GM12873 (cell line): ENCODE measurements at regions not wholly inside any gene's neighbourhood (a gene's known extent, or its start where the extent isn't known, plus 50 kb on each side); places are given as distances from the start of the nearest gene placed in this dataset.

ENCODE experiments used
- CTCF ChIP-seq: IDR thresholded peaks from 2 replicates; pipeline ENCODE4 v1.5.1; 2012; ENCODE audit warnings: low read depth, mild to moderate bottlenecking, moderate library complexity, low read length, control low read depth; ENCODE audit not compliant: insufficient read depth; ENCODE audit errors: missing control alignments

DNA sequence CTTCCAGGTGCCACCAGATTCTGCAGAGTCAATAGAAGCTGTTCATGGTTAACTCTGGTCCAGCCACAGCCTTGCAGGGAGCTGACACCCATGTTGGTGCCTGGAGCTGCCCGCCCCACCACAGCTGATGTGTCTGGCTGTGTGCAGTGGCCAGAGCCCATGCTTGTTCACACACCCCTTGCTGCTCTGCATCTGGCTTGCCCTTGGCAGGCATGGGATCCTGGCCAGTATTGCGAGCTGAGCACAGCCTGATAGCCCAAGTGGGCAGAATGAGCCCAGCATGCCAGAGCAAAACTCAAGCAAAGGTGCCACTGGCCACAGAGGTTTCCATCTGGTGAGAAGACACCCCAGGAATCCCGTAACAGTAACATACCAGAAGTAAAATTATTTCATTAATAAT is 843.6 kb downstream of the SORCS1 start:
- no peak for TF ChIP-seq CTCF

DNA sequence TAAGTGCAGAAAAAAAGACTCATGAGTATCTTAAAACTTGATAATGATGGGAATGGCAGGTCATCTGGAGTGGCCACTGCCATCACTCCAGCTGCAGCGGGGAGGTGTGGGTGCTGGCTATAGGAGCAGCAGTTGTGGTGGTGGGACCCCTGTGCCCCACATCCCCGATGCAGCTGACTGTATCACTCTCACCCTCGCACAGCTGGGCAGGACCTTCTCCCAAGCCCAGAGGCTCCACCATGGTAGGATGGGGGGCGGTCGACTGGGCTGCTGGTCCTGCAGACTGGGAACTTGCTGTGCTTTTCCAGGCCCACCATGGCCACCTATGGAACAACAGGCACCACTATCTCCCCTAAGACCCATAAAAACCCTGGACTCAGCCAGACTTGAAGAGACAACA is 844.4 kb downstream of the SORCS1 start:
- TF ChIP-seq CTCF, result no peak

- TF ChIP-seq CTCF, result no peak
Measured at GRCh38 chr10:106317554-106317953, 847.0 kb downstream of the SORCS1 start.

GRCh38 chr10:106313041-106313440 is 851.5 kb downstream of the SORCS1 start:
- no peak for TF ChIP-seq CTCF

DNA sequence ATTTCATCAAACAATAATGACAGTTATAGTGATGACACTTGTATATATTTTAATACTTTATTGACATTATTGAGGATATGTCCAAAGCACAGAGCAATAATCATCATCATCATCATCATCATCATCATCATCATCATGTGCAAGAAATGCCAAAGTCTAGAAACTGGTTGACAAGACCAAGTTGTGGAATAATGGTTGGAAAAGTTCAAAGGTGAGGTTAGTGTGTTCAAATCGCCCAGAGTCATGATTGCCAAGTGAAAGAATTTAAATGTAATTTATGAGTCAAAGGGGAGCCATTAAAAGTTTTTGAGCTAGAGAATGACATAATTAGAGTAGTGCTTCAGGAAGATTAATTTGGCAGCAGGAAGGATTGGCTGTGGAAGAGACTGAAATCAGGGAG is 852.4 kb downstream of the SORCS1 start:
- TF ChIP-seq CTCF, result no peak

DNA sequence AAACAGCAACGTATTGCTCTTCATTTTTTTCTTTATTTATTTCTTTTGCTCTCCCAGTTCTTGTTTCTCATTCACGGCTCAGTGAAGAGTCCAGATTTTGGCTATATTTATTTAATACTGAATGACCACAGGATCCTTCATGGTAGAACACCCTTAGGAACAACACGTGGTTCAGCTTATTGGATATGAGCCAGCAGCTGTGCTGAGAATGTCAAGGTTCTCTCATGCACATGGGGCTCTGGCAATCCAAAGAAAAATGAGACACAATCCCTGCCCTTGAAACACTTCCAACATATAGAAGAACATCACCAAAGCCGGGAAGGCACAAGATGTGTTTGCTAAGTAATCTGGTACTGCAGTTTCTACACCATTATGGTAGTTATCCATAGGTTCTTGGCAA is 852.9 kb downstream of the SORCS1 start:
- no peak for TF ChIP-seq CTCF

GRCh38 chr10:106310596-106310995 is 853.9 kb downstream of the SORCS1 start:
- no peak for TF ChIP-seq CTCF
